HTR-8/SVneo (cell line): ENCODE measurements at regions not wholly inside any gene's neighbourhood (a gene's known extent, or its start where the extent isn't known, plus 50 kb on each side); places are given as distances from the start of the nearest gene placed in this dataset.

Experiments
- DNase-seq: peaks from one replicate; pipeline ENCODE4 v3.0.0; 2011; ENCODE audit warnings: low spot score, mixed read lengths; ENCODE audit not compliant: insufficient read length
- FAIRE-seq: peaks from 2 replicates; lab custom pipeline; 2011; peaks lifted over from hg19 to GRCh38; lab: Jason Lieb, UNC

DNA sequence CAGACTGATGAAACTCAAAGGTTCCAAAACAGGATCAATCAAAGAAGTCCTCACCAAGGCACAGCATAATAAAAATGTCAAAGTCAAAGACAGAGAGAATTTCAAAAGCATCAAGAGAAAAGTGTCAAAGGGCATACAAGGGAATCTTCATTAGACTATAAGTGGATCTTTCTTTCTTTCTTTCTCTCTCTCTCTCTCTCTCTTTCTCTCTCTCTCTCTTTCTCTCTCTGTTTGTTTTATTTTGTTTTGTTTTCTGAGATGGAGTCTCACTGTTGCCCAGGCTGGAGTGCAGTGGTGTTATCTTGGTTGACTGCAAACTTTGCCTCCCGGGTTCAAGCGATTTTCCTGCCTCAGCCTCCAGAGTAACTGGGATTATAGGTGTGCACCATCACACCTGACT, 148.3 kb upstream of the CD180 start:
- no peak for FAIRE-seq

DNA sequence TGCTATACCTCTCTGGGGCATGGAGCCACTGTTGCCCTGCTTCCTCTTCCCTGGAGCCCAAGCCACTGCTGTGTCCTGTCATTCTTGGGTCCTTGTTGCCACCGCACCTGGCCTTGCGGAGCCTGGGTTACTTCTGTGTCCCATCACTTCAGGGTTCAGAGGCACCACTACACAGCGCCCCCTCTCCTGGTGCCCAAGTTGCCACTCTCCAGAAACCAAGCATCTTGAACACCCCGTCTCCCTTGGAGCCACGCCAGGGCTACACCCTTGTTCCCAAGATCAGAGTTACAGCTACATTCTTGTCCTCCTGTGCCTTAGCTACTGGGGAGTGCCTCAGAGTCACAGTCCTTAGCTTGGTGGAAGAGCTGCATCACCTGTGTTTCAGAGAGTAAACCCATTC, 147.2 kb upstream of the CD180 start:
- no peak for FAIRE-seq
- no peak for DNase-seq

More for the DNA sequence above, 148.3 kb upstream of the CD180 start:
- DNase-seq, result no peak

DNA sequence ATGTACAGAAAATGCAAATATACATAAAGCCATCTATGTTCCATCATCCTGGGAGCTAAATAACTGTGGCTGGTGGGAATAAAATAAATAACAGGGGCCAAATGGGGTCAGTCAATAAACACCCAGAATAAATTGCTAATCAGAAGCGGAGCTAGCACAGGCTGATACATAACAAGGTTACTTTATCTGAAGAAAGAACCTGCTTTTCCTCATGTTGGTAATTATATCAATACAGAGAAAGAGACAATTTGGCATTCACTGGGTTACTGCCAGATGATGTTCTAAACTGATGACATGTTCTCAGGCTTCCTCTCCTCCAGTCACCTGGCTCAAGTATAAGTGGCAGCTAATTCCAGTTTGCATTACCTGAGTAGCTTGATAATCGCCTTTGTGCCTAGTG, 144.9 kb upstream of the CD180 start:
- DNase-seq, result no peak
- no peak for FAIRE-seq

DNA sequence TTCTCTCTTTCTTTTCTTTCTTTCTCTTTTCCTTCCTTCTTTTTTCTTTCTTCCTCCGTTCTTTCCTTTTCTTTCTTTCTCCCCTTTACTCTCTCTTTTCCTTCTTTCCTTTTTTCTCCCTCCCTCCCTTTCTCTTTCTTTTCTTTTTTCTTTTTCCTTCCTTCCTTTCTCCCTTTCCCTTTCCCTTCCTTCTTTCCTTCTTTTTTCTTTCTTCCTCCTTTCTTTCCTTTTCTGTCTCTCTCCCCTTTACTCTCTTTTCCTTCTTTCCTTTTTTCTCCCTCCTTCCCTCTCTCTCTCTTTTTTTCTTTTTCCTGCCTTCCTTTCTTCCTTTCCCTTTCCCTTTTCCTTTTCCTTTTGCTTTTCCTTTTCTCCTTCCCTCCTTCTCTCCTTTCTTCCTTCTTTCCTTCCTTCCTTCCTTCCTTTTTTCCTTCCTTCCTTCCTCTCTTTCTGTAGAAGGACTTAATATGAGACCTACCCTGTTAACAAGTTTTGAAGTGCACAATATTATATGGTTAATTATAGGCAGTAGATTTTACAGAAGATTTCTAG, 142.7 kb upstream of the CD180 start:
- DNase-seq (no peak), FAIRE-seq (no peak)

DNA sequence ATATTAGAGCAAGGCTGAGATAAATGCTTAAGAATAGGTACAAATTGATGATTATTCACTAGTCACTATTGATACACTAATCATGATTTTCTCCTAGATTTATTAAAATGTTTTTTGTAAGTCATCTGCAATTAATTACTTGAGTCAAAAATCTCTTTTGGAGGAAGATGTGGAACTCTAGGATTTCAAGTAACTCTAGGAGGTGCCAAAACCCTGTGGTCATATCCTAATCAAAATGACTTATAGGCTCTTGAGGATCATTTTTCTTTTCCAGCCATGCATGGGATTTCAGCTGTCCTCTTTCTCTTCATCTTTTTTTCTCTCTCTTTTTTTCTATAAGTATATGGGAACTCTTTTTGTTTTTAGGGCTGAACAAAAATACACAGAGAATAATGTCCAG, 141.8 kb upstream of the CD180 start:
- DNase-seq, result no peak
- FAIRE-seq, result no peak

DNA sequence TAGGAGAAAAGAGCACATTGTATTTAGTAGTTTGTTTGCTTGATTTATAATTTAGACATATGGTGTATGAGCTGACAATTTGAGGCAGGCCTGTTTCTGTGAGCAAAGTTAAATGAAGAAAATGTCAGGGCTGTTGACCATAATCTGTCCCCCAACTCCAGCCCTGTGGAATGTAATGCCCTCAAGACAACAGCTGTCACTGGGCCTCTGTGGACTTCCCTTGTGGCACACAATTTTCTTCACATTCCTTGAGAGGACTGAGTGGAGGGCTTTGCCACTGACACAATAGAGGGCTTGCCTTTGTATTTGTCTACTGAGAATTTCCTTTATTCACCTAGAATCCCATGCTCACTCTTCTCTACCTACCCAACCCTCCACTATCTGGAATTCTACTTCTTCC, 141.2 kb upstream of the CD180 start:
- no peak for FAIRE-seq
- no peak for DNase-seq

DNA sequence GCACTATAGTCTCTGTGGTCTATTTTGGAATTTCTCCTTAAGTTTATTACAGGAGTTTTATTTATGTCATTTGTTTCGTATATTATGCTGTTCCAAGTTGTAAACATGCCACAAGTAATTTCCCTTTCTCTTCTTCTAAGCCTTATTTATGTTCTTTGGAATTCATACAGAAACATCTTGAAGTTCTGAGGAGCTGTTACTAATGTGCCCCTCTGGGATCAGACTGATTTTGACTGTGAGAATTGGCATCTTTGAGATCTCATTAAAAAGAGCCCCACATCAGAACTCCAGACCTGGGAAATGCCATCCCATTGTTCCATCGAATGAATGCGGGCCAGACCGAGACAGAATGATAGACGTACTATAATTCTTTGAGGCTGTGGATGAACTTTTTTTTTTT, 138.8 kb upstream of the CD180 start:
- FAIRE-seq, result no peak
- no peak for DNase-seq

DNA sequence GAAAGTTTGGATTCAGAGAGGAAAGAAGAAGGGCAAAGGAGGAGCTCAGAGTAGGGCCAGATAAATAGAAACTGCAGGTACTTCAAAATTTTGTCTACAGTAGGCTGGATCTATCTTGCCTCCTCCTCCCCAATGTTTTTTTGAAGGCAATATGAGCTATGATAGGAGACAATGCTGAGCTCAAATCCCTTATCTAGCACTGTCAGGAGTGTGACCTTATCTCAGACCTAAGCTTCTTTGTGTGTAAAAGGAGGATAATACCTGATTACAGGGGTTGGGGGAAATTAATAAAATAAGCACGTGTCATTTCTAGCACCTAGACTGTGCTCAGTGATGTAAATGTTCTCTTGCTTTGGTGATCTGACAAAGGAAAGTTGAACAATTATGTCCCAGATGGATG, 137.8 kb upstream of the CD180 start:
- FAIRE-seq, result no peak
- no peak for DNase-seq

DNA sequence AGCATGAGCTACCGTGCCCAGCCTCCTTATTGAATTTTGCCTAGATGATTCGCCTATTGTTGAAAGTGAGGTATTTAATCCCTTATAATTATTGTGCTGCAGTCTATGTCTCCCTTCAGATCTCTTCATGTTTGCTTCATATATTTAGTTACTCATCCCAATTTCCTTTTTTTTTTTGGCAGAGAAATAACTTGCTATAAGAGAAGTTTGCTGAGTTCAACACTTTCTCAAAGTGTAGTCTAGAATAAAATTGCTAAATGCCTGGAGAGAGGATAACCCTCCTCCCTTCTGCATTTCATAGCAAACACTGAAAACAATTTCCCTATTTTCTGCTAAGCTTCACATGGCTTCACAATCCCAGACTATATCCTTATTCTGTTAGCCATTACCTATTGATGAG, 136.6 kb upstream of the CD180 start:
- DNase-seq, result no peak
- FAIRE-seq, result no peak

DNA sequence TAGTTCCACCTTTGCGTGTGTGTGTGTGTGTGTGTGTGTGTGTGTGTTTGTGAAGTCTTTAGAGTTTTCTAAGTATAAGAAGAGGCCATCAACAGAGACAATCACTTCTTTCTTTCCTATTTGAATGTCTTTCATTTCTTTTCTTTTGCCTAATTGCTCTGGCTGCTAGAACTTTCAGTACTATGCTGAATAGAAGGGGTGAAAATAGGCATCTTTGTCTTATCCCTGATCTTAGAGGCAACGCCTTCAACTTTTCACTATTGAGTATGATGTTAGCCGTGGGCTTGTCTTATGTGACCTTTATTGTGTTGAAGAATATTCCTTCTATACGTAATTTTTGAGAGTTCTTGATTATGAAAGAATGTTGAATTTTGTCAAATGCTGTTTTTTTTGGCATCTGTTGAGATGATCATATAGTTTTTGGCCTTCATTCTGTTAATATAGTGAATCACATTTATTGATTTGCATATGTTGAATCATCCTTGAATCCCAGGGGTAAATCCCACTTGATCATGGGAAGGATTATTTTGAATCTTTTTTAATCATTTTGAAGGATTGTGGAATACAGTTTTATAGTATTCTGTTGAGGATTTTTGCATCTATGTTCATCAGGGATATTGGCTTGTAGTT, 134.8 kb upstream of the CD180 start:
- FAIRE-seq (no peak), DNase-seq (no peak)

DNA sequence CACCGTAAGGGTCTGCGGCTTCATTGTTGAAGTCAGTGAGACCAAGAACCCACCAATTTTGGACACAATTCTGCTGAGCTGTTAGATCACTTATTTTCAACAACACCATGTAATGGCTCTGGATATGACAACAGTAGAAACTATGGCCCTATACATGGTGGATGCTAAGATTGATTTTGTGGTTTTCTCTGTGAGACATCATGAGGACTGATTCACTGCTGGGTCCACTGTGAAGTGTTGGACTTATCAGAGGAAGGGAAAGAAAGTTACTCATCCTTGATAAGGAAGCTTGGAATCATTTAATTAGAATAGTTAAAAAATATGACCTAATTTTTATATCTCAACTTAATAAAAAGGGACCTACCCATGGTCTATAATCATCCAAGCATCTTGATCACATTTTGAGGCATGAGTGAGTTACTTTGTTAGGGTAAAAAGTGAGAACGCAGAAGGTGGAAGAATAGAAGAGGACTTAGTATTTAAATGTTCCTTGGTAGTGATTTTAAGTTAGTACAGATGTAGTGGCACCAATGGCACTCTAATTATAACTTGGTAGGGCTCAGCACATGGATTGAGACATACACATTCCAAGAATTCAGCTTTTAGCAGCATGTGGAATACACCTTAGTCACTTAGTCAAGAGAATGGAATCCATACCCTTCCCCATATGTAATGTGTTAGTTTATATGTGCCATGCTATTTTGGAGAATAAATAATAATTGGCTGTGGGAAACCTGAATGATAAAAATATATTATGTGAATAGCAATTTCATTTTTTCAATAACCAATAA, 123.5 kb upstream of the CD180 start:
- DNase-seq (no peak), FAIRE-seq (no peak)

DNA sequence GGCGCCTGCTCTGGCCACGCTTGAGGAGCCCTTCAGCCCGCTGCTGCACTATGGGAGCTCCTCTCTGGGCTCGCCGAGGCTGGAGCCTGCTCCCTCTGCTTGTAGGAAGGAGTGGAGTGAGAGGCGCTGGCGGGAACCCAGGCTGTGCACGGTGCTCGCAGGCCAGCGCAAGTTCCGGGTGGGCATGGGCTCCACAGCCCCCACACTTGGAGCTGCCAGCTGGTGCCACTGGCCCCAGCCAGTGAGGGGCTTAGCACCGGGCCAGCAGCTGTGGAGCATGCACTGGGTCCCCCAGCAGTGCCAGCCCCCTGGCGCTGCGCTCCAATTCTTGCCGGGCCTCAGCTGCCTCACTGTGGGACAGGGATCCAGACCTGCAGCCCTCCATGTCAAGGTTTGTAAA, 122.1 kb upstream of the CD180 start:
- FAIRE-seq (no peak), DNase-seq (no peak)

DNA sequence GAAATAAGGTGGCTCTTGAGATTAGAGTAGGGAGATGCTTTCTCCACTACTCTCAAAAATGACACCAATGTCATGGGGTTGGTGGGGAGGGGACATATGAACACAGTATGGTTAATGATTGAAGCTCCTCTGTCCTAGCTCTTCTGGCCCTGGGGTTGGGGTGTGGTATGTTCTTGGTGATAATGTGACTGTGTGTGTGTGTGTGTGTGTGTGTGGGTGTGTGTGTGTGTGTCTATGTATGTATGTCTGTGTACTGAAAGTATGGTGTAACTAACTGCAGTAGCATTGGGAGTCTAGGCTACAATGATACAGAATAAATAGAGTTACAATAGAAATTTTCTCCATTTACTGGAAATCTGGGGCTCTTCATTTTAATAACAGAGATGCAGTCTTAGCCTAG, 121.0 kb upstream of the CD180 start:
- DNase-seq (no peak), FAIRE-seq (no peak)

DNA sequence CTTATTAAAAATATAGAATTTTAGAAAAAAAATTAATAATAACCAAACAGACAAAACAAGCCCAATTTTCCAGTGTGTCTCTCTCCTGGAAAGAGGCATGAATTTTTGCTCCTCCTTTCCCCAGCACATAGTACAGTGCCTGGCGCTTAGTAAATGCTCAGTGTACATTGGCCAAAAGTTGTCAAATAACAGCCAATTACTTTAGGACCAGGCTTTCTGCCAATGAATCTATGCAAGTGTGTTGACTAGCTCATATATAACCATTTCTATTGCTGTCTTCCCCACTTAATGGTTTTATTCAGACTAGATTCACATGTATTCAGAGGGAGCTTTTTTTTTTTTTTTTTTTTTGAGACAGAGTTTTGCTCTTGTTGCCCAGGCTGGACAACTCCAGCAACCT, 120.1 kb upstream of the CD180 start:
- FAIRE-seq (no peak), DNase-seq (no peak)

DNA sequence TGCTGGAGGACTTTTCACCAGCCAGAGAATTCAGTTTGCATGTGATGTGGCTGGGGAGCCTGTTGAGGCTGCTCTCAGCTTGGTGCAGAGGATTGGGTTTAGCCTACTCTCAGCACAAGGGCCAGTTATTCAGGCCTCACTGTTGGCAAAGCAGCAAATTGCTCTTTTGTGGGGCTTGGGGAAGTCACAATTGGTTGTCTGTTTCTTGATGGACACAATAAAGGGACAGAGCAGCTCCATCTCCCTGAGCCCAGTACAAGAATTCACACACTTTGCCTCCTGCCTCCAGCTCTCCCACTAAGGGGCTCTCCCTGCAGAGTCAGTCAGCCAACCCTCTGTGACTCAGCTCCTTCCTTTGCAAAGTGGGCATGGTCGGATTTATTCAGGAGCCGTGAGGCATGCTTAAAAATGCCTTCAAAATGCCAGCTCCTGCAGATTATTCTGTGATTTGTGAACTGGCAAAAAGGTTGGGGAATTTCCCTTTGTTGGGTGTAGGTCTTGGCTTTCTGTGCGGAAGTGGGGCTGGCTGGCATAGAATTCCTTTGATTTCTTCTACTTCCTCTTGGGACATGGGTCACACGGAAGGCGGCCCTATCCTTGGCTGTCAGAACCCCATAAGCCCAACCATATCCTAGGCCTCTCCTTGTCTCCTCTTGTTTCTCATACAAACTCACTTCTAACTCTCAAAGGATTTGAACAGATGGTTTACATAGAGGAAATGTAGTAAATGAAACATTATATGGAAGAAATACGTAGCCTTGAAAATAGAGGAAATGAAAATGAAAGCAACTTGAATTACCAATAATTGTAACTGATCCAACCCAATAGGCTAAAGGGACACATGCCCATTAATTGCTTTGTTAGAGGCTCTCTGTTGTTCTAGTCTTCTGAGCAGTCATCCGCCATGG, 118.7 kb upstream of the CD180 start:
- DNase-seq (no peak), FAIRE-seq (no peak)

DNA sequence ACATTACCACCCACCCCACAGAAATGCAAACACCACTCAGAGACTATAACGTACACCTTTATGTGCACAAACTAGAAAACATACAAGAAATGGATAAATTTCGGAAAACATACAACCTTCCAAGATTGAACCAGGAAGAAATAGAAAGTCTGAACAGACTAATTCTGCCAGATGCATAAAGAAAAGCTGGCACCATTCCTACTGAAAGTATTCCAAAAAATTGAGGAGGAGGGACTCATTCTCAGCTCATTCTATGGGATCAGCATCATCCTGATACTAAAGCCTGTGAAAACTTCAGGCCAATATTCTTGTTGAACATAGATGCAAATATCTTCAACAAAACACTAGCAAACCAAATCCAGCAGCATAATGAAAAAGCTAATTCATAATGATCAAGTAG, 115.1 kb upstream of the CD180 start:
- DNase-seq (no peak), FAIRE-seq (no peak)

DNA sequence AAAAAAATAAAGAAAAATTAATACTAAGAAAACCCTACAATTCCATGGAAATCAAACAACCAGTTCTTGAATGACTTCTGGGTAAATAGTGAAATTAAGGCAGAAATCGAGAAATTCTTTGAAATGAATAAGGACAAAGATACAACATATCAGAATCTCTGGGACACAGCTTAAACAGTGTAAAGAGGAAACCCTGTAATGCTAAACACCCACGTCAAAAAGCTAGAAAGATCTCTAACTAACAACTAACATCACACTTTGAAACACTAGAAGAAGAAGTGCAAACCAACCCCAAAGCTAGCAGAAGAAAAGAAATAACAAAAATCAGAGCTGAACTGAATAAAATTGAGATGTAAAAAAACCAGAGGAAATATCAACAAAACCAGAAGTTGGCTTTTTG, 114.6 kb upstream of the CD180 start:
- DNase-seq (no peak), FAIRE-seq (no peak)

DNA sequence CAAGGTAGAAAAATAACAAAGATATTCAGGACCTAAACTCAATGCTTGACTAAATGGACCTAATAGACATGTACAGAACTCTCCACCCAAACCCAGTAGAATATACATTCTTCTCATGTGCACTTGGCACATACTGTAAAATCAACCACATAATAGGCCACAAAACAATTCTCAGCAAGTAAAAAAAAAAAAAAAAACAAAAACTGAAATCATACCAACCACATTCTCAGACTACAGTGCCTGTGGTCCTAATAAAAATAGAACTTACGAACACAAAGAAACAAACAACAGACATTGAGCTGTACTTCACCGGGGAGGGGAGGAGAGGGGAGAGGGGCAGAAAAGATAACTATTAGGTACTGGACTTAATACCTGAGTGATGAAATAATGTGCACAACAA, 114.1 kb upstream of the CD180 start:
- no peak for FAIRE-seq
- no peak for DNase-seq

DNA sequence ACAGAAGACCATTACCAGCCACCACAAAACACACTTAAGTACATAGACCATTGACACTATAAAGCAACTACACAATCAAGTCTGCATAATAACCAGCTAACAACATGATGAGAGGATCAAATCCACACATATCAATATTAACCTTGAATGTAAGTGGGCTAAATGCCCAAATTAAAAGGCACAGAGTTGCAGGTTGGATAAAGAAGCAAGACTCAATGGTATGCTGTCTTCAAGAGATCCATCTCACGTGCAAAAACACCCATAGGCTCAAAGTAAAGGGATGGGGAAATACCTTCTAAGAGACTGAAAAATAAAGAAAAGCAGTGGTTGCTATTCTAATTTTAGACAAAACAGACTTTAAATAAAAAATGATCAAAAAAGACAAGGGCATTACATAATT, 113.6 kb upstream of the CD180 start:
- no peak for FAIRE-seq
- no peak for DNase-seq

DNA sequence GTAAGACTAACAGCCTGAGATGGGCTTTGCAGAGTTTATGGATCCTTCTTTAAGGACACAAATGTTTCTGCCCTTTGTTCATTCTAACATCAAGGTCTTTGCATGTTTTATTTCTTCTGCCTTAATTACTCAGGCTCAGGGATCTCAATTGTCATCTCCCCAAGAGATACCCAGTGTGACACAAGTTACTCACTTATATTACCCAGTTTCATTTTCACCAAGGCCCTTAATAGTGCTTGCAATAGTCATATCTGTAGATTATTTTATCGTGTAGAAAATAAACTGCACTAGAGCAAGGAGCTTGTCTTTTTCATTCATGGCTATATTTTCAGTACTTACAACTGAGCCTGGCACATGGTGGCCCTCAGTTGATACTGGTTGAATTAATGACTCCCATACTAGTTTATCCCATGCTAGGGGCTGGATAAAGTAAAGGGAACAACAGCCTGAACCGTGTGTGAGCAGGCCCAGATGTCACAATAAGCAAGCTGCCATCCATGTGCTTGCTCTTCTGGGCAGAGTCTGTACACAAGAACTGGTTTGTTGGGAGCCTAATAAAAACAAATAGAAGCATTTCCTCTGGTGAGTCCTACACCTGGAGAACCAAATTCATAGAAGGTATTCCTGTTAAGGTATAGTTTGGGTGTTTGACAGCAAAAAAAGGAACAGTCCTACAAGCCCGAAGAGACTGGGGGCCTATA, 112.5 kb upstream of the CD180 start:
- FAIRE-seq, result no peak
- DNase-seq, result no peak
